Breast epithelium (tissue), 3 donors: ENCODE measurements at regions not wholly inside any gene's neighbourhood (a gene's known extent, or its start where the extent isn't known, plus 50 kb on each side); places are given as distances from the start of the nearest gene placed in this dataset.

Experiments used
- POLR2A ChIP-seq: fragments of 450-650 bp; IDR thresholded peaks from one replicate; pipeline ENCODE4 v1.6.1; 2016; ENCODE audit warnings: antibody characterized with exemption, mild to moderate bottlenecking, moderate library complexity
- POLR2AphosphoS5 ChIP-seq, 3 donors: sonication (generic); formaldehyde crosslinking; IDR thresholded peaks; one replicate each; pipeline ENCODE4 v1.6.1; 2017; ENCODE audit warnings: antibody characterized with exemption in 3 of 3
- TF ChIP-seq, protein P1 (sequence below), 3 donors: fragments of 450-650 bp; IDR thresholded peaks; one replicate each; pipeline ENCODE4 v1.5.1; 2016 to 2017; ENCODE audit warnings: antibody characterized with exemption in 3 of 3, mild to moderate bottlenecking in 3 of 3, moderate library complexity in 3 of 3

DNA sequence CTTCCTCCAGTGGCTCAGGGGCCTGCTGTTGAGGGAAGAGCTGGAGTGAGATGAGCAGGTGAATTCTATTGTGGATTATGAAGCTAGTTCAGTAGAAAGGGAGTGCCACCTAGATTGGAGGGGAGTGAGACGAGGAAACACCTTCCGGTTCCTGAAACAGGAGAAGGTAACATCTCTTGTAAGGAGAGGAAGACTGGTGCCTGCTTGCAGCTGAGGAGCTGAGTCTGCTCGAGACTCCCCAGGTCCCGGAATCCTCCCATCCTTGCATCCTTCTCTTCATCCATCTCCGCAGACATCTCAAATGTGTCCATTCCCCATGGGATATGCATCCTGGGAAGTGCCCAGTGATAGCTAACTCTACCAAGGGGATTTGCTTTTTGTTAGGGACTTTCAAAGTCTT, 242.9 kb upstream of the ZFP64 start:
- TF ChIP-seq POLR2A (no peak), POLR2AphosphoS5 (IDR thresholded peaks at IDR 0.05) (no peak)
- TF ChIP-seq, protein P1, sequence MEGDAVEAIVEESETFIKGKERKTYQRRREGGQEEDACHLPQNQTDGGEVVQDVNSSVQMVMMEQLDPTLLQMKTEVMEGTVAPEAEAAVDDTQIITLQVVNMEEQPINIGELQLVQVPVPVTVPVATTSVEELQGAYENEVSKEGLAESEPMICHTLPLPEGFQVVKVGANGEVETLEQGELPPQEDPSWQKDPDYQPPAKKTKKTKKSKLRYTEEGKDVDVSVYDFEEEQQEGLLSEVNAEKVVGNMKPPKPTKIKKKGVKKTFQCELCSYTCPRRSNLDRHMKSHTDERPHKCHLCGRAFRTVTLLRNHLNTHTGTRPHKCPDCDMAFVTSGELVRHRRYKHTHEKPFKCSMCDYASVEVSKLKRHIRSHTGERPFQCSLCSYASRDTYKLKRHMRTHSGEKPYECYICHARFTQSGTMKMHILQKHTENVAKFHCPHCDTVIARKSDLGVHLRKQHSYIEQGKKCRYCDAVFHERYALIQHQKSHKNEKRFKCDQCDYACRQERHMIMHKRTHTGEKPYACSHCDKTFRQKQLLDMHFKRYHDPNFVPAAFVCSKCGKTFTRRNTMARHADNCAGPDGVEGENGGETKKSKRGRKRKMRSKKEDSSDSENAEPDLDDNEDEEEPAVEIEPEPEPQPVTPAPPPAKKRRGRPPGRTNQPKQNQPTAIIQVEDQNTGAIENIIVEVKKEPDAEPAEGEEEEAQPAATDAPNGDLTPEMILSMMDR (IDR thresholded peaks at IDR 0.05), result no peak
